Loucy (cell line): ENCODE measurements at regions not wholly inside any gene's neighbourhood (a gene's known extent, or its start where the extent isn't known, plus 50 kb on each side); places are given as distances from the start of the nearest gene placed in this dataset.

Experiments
- H2AFZ ChIP-seq: fragments of 200-600 bp; sonication (generic); 2 replicates; pipeline ENCODE4 v1.6.0; 2016; ENCODE audit warnings: antibody characterized with exemption, mild to moderate bottlenecking, low read length, moderate library complexity
- H3F3A ChIP-seq: fragments of 200-600 bp; 2 replicates; pipeline ENCODE4 v1.6.0; 2016; ENCODE audit warnings: antibody characterized with exemption, low read depth, mild to moderate bottlenecking
- H3K27me3 ChIP-seq: fragments of 200-600 bp; sonication (generic); 2 replicates; pipeline ENCODE4 v1.6.1; 2014; ENCODE audit warnings: low read length, mild to moderate bottlenecking; ENCODE audit not compliant: insufficient read depth, poor library complexity, severe bottlenecking
- H3K36me3 ChIP-seq: fragments of 200-600 bp; sonication (generic); 2 replicates; pipeline ENCODE4 v1.6.1; 2016; ENCODE audit warnings: low read length; ENCODE audit not compliant: insufficient read depth
- H3K4me1 ChIP-seq: fragments of 200-600 bp; sonication (generic); 2 replicates; pipeline ENCODE4 v1.5.1; 2014; ENCODE audit warnings: low read length, mild to moderate bottlenecking; ENCODE audit not compliant: insufficient read depth, poor library complexity, severe bottlenecking
- H3K4me2 ChIP-seq: fragments of 200-600 bp; sonication (generic); 2 replicates; pipeline ENCODE4 v1.6.0; 2014; ENCODE audit warnings: antibody characterized with exemption, low read length, low read depth, mild to moderate bottlenecking; ENCODE audit not compliant: poor library complexity, severe bottlenecking
- H3K4me3 ChIP-seq: fragments of 200-600 bp; sonication (generic); 2 replicates; pipeline ENCODE4 v1.5.1; 2014; ENCODE audit warnings: low read length, mild to moderate bottlenecking, mixed read lengths; ENCODE audit not compliant: poor library complexity, severe bottlenecking
- H3K79me2 ChIP-seq: fragments of 200-600 bp; sonication (generic); 2 replicates; pipeline ENCODE4 v1.6.1; 2014; ENCODE audit warnings: low read length; ENCODE audit not compliant: insufficient read depth
- H3K9ac ChIP-seq: fragments of 200-600 bp; sonication (generic); 2 replicates; pipeline ENCODE4 v1.6.0; 2014; ENCODE audit warnings: mild to moderate bottlenecking, low read depth, low read length, moderate library complexity; ENCODE audit not compliant: poor library complexity, severe bottlenecking
- H3K9me2 ChIP-seq: fragments of 200-600 bp; sonication (generic); replicated peaks from 2 replicates; pipeline ENCODE4 v1.6.1; 2016; ENCODE audit warnings: low read depth, low read length, mixed read lengths
- H3K9me3 ChIP-seq: fragments of 200-600 bp; sonication (generic); 2 replicates; pipeline ENCODE4 v1.6.1; 2014; ENCODE audit warnings: mild to moderate bottlenecking, antibody characterized with exemption, low read length, low read depth; ENCODE audit not compliant: insufficient read depth
- H4K20me1 ChIP-seq: fragments of 200-600 bp; sonication (generic); 2 replicates; pipeline ENCODE4 v1.6.0; 2014; ENCODE audit warnings: antibody characterized with exemption, low read length, mild to moderate bottlenecking; ENCODE audit not compliant: insufficient read depth, poor library complexity, severe bottlenecking
- CTCF ChIP-seq: fragments of 200-600 bp; sonication (generic); conservative IDR thresholded peaks from 2 replicates; pipeline ENCODE4 v1.5.1; 2014; ENCODE audit warnings: mild to moderate bottlenecking, antibody characterized with exemption, low read length
- EZH2phosphoT487 ChIP-seq: fragments of 200-600 bp; IDR thresholded peaks from 2 replicates; pipeline ENCODE4 v1.6.1; 2018; ENCODE audit warnings: antibody characterized with exemption, mild to moderate bottlenecking, moderate library complexity, borderline replicate concordance

GRCh38 chr2:158025255-158025996, 76.2 kb upstream of the UPP2 start:
- no peaks in the 10 kb centered on the region for H3K4me1 ChIP-seq
- no peak overlapping the region for H2AFZ ChIP-seq
- TF ChIP-seq CTCF = no peak
- TF ChIP-seq EZH2phosphoT487 = no peak

GRCh38 chr2:158024288-158024898, 77.3 kb upstream of the UPP2 start:
- Histone ChIP-seq H3K79me2 (no peaks in the 10 kb centered on the region), H3K9ac (no peak overlapping the region), H3K4me1 (no peaks in the 10 kb centered on the region), H3K27me3 (peaks cover 2% of the 10 kb centered on the region), H3K4me2 (no peak overlapping the region), H4K20me1 (no peaks in the 10 kb centered on the region), H3F3A (no peaks in the 10 kb centered on the region), H3K36me3 (no peaks in the 10 kb centered on the region), H3K9me2 (no peaks in the 10 kb centered on the region), H2AFZ (no peak overlapping the region), H3K9me3 (no peaks in the 10 kb centered on the region), H3K4me3 (no peak overlapping the region)
- TF ChIP-seq CTCF (peak; percentile 89), EZH2phosphoT487 (no peak)

More at GRCh38 chr2:158025255-158025996, 76.2 kb upstream of the UPP2 start:
- H4K20me1 ChIP-seq = no peaks in the 10 kb centered on the region
- H3K4me3 ChIP-seq = no peak overlapping the region
- H3K9me3 ChIP-seq = no peaks in the 10 kb centered on the region
- H3K36me3 ChIP-seq = no peaks in the 10 kb centered on the region
- no peak overlapping the region for H3K9ac ChIP-seq
- peaks cover 7% of the 10 kb centered on the region for H3K27me3 ChIP-seq
- no peak overlapping the region for H3K4me2 ChIP-seq
- no peaks in the 10 kb centered on the region for H3K79me2 ChIP-seq
- H3F3A ChIP-seq = no peaks in the 10 kb centered on the region
- H3K9me2 ChIP-seq = no peaks in the 10 kb centered on the region

GRCh38 chr2:158022888-158023287, 78.8 kb upstream of the UPP2 start:
- no peaks in the 10 kb centered on the region for H3K9me3 ChIP-seq
- no peaks in the 10 kb centered on the region for H3F3A ChIP-seq

More at GRCh38 chr2:158022888-158023287, 78.8 kb upstream of the UPP2 start:
- Histone ChIP-seq H3K27me3 (no peaks in the 10 kb centered on the region), H3K4me2 (no peak overlapping the region), H3K4me3 (no peak overlapping the region), H4K20me1 (no peaks in the 10 kb centered on the region), H2AFZ (no peak overlapping the region), H3K9ac (no peak overlapping the region), H3K36me3 (no peaks in the 10 kb centered on the region), H3K4me1 (no peaks in the 10 kb centered on the region), H3K9me2 (no peaks in the 10 kb centered on the region), H3K79me2 (no peaks in the 10 kb centered on the region)
- TF ChIP-seq EZH2phosphoT487 (no peak), CTCF (no peak)
